ENCODE measurements at regions not wholly inside any gene's neighbourhood (a gene's known extent, or its start where the extent isn't known, plus 50 kb on each side); places are given as distances from the start of the nearest gene placed in this dataset.
"Not testable (repeated sequence)": the region's sequence is repeated elsewhere in the genome, so short reads cannot be mapped to it uniquely, and the experiment has no call there.

GRCh38 chr2:224098481-224099230, 59.6 kb upstream of the SERPINE2 start:
- Mint-ChIP-seq H3K4me1 (peaks cover 0 to 3% (median 0%) of the 10 kb centered on the region in 3 donors), H3K36me3 (no peaks in the 10 kb centered on the region), H3K9me3 (peaks cover 0 to 5% (median 0%) of the 10 kb centered on the region in 7 donors), H3K27me3 (peaks cover 18 to 35% (median 30%) of the 10 kb centered on the region in 3 donors), H3K27ac (no peak overlapping the region), H3K4me3 (no peak overlapping the region)
- DNase-seq: no peak
- no peak for ATAC-seq (ENCODE audit: low read depth in 2 of 2)

GRCh38 chr2:224094413-224094812, 55.3 kb upstream of the SERPINE2 start:
- Mint-ChIP-seq H3K4me1 (no peaks in the 10 kb centered on the region), H3K4me3 (no peak overlapping the region), H3K27ac (no peak overlapping the region), H3K27me3 (peaks cover 17 to 26% (median 18%) of the 10 kb centered on the region in 3 donors), H3K36me3 (no peaks in the 10 kb centered on the region), H3K9me3 (peaks cover 0 to 5% (median 0%) of the 10 kb centered on the region in 7 donors)
- DNase-seq (no peak), ATAC-seq (ENCODE audit: low read depth in 2 of 2) (no peak)

GRCh38 chr2:224091671-224092070, 52.6 kb upstream of the SERPINE2 start:
- H3K27me3 Mint-ChIP-seq: peaks cover 15 to 18% (median 16%) of the 10 kb centered on the region in 3 donors
- not testable (repeated sequence) for H3K36me3 Mint-ChIP-seq; H3K4me1 Mint-ChIP-seq; H3K27ac Mint-ChIP-seq; ATAC-seq (ENCODE audit: low read depth in 2 of 2); H3K4me3 Mint-ChIP-seq; H3K9me3 Mint-ChIP-seq; DNase-seq

- H3K36me3 Mint-ChIP-seq, H3K27ac Mint-ChIP-seq: not testable (repeated sequence)
These were observed 50.5 kb upstream of the SERPINE2 start for GRCh38 chr2:224089606-224090005.

More at GRCh38 chr2:224089606-224090005, 50.5 kb upstream of the SERPINE2 start:
- not testable (repeated sequence) for ATAC-seq (ENCODE audit: low read depth in 2 of 2); H3K9me3 Mint-ChIP-seq; DNase-seq; H3K4me1 Mint-ChIP-seq; H3K4me3 Mint-ChIP-seq
- H3K27me3 Mint-ChIP-seq: peaks cover 5 to 11% (median 7%) of the 10 kb centered on the region in 3 donors

Data from naive B cell (primary cell).